IPS-NIHi7 (cell line): ENCODE measurements at regions not wholly inside any gene's neighbourhood (a gene's known extent, or its start where the extent isn't known, plus 50 kb on each side); places are given as distances from the start of the nearest gene placed in this dataset.

Source experiments
- DNase-seq: peaks from one replicate; pipeline ENCODE4 v3.0.0; 2012; ENCODE audit warnings: mixed read lengths; ENCODE audit errors: extremely low spot score

DNA sequence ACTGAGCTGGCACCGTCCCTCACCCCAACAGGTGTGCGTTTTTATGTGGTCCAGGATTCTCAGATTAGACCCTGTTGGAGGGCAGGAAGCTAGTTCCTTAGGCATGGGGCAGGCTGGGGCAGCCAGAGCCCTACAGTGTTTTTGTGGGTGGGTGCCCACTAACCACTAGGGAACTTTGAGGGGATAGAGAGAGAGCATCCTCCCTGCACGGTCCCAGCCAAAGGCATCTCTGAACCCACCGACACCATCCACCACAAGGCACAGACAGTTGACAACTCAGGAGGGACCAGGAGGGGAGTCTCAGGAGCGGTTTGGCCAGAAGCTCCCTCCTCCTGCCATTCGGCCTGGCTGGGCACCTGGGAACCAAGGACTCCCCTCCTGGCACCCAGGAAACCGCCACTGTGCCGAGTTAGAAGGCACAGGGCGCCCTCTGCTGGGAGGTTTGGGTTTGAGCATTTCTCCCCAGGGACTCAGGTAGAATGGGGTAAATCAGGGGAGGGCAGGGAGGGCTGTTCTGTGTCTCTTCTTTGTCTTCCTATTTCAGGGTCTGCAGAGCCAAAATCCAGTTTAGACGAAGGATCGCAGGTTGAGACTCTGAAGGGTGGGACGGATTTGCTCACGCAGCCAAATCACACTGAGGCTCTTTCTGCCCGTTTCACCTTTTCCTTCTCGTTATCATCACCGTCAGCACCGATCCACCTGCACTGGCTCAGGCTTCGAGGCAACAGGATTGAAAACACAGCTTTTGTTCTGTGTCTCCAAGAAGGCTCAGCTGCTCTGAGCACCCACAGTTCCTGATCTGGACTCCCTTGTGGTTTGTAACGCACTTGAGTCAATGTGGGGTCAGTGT, 84.8 kb upstream of the COL13A1 start:
- peak; percentile 90 for DNase-seq

DNA sequence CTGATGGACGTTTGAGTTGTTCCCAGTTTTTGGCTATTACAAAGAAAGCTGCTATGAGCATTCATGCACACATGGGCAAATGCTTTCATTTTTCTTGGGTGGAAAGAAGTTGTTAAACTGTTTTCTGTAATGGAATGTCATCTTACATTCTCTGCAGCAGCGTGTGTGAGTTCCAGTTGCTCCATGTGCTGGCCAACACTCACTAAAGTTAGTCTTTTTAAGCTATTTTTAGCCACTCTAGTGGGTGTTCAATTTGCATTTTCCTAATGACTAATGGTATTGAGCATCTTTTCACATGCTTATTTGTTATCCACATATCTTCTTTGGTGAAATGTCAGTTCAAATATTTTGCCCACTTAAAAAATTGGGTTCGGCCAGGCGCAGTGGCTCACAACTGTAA, 82.8 kb upstream of the COL13A1 start:
- no peak for DNase-seq

DNA sequence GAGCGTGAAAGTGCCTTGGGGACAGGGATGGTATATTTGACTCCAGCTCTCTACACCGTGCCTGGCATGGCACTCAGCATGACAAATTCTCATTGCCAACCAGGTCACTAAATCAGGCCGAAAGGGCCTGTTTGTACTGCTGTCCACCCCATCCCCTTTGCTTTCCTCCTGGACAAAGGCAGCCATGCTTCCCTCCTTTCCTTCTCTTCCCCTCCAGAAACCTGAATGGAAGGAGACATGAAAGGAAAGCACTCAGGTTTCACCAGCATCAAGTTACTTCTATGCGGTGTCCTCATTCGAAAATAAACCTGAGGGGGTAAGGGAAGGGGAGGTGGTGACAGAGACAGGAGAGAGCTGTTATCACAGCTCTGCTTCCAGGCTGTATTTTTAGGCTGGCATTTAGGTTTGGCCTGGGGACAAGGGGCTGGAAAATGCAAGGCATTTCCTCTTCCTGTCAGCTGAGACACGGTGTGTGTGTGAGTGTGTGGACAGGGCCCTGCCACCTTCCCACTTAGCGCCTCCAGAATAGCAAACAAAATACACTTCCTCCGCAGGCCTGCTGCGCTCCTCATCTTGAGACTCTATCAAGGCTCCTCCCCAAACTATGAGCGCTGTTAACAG, 79.9 kb upstream of the COL13A1 start:
- DNase-seq: peak; percentile 56

DNA sequence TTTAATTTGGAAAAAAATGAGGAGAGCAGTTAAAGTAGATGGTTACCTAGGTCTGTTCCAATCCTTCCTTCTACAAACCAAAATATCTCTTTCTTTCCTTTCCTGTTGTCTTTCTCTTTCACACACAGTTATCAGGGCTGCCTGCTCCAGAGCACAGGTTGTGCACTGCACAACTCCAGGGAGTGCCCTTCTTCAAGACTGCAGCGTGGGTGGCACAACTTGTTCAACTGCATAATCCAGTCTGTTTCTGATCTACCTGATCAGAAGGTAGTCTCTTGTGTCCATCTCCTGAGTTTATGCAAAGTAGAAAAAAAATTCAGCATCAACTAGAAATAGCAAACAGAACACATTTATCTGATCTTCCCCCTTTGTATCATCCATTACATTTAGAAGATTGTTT, 78.1 kb upstream of the COL13A1 start:
- DNase-seq: no peak

DNA sequence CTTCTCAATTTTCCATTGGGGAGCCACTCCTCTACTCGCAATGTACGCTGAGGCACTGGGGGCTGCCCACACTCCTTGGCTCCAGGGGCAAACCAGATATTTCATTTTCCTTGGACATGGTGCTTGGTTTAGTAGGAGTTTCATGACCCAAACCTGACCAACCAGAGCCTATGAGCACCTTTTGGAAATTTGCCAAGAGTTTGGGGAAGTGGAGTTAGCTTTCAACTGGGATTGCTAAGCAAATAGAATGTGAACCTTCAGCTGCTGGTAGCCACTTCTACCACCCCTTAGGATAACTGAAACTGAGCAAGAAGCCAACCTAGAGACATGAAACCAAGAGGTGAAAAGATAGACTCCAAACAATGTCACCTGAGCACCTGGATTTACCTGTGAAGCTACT, 74.9 kb upstream of the COL13A1 start:
- no peak for DNase-seq

DNA sequence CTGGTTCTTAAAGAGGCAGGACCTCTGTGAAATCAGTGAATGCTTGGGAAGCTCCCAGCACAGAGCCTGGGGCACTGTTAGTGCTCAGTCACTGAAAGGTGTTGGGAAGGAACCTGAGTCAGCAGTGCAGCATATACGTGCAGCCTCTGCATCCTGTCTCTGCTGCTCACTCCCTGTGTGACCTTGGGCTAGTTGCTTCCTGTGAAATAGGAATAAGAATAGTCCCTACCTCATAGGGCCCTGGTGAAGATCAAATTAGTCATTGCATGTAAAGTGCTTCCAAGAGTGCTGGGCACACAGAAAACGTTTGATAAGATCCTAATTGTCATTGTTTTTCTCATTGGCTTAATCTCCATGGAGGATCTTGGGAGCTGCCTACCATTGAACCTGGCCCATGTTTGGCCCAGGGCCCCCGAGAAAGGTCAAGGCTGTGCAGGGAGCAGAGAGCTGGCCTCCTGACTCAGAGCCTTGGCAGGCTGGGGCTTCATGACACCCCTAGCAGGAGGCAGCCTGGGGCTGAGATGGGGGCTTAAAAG, 73.3 kb upstream of the COL13A1 start:
- peak; percentile 62 for DNase-seq

DNA sequence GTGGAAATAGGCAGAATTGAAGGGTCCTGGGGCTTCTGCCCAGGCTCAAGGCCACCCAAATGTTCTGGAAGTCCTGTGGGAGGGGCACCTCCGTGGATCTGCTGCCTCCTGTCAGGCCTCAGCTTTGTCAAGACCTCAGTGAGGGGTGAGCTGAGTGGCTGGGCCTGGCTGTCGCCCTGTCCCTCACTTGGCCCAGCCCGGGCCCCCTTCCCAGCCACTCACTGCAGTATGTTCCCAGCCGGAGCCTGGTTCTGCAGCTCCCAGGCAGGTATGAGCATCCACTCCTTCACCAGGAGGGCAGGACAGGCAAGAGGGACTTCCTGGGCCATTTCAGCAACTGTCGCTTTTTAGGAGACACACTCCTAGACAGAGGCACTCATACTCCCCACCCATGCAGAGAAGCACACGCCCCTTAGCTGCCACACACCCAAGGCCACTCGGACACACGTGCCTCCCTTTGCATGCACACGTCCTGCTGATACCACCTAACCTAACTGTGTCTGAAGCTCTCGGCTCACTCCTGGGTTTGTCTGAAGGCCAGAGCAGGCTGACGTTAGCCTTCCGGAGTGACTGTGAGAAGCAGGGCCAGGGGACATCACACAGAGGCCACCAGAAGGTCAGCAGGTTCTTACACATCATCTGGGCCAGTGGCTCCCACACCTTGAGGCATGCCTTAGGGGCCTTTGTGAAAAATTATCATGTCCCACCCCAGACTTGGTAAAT, 72.2 kb upstream of the COL13A1 start:
- DNase-seq: no peak

DNA sequence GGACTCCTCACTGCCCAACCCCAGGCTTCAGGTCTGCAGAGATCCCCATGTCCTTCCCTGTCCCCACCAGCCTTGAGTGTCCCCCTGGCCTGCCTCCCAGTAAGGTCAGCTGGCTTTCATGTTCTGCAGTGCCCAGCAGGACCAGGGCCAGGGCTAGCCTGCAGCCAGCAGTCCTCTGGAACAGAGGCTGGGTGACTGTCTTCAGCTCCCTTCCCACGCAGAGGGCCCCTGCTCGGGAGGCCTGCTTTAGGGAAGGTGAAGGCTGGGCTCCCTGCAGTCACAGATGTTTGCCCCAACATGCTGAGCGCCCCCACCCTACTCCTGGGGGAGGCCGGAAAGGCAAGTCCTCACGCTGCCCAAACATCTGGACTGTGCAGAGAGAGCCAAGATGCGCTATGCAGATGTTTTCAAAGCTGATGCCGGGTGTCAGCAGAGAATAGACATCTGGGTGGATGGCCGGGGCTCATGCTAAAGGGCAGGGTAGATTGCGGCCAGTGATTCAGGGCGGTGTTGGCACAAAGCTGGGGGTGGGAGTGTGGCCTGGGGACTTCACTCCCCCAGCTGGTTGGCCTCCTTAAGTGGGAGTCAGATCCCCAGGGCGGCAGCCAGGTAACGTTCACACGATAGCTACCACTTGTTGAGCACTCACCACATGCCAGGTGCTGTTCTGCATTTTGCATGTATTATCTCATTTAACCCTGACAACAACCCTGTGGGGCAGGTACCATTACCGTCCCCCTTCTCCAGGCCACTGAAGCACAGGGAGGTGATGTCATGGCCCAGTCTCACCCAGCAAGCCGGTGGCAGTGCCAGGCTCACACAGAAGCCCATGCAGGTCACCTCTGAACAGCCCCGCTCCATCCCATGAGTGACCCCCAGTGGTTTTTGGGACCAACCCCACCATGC, 71.2 kb upstream of the COL13A1 start:
- DNase-seq: no peak

DNA sequence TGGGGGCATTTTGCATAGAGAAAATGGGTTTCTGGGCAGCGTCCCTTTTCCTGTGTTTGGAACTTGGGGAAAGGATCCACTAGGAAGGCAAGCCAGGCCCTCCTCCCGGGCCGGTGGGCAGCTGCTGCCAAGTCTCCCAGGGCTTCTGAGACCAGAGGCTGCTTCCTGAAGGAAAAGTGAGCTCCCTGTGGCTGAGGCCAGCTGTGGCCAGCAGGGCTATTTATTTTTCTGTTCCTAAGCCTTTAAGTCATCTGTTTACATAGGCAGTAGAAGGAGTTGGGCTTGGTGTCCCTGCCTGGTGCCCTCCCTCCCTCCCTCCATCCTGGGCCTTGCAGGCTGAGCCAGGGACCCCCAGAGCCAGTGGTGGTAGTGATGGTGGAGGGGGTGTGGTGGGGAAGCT, 70.5 kb upstream of the COL13A1 start:
- DNase-seq: no peak

DNA sequence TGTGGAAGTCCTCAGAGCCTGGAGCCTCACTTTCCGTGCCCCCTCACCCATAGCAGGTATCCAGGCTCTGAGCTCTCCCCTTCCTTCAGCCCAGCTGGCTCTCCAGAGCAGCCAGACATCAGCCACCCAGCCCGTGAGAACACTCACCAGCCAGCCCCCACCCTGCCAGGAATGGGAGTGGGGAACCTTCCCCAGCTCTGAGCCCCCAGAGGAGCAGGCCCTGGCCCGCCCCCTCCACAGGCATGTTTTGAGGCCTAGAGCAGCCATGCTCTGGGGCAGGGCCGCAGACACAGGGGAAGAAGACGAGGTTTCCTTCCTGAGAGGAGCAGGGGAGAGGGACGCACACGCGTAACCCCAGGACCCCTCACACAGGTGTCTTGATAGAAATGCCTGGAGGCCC, 70.0 kb upstream of the COL13A1 start:
- no peak for DNase-seq

DNA sequence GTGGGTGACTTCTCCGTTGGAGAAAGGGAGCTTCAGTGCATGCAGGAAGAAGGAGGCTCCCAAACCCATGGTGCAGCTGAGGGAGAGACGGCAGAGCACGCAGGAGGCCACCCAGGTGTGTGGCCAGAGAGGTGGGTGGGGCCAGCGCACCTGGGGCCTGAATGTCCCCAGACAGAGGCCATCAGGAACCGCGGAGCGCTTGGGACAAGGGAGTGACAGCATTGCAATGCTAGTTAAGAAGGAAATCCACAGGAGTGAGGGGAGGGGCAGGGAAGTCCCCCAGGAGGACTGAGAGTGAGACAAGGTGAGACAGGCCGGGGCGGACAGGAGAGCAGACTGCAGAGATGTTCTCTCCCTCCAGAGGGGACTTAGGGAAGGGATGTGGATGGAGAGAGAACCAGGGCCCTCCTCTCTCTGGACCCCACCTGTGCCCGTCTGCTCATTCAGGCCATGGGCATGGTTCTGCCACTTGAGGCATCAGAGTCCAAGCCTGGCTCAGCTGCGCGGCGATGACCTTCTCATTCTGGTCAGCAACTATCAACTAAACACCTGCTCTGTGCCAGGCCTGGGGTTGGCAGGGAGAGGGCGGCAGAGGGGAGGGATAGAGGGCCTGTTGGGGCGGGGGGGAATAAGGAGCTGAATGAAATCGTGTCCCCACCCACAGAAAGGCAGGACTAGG, 69.4 kb upstream of the COL13A1 start:
- no peak for DNase-seq

DNA sequence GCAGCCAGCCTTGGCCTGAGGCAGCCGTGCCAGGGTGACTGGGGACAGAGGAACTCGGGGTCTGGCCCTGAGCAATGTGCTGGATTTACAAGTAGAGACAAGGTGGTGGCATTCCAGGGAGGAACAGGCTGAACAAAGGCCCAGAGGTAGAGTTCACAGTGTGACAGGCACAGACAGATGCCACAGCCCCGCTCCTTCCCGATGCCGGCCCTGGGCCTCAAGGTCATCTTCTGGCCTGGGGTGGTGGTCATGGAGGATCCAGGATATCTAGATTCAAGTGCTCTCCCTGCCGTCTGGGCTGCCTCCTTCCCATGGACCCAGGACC, 68.9 kb upstream of the COL13A1 start:
- no peak for DNase-seq

DNA sequence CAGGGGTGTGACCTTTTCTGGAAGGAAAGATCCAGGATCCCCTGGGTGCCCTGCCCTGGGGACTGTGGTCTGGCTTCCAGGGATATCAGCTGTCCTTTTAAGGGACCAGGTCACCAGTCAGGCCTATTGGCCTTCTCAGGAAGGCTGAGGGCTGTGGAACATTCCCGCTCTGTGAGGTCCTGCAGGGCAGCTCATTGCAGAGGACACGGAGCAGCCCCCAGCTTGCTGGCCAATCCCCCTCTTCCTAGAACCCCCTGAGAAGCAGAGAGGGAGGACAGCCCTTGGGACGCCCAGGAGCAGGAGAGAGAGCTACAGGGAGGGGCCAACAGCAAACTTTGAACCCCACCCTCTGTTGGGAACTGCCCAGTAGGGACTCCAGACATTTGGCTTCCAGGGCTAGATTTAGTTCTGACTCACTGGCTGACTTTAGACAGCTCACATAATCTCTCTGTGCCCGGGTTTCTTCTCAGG, 67.9 kb upstream of the COL13A1 start:
- no peak for DNase-seq

DNA sequence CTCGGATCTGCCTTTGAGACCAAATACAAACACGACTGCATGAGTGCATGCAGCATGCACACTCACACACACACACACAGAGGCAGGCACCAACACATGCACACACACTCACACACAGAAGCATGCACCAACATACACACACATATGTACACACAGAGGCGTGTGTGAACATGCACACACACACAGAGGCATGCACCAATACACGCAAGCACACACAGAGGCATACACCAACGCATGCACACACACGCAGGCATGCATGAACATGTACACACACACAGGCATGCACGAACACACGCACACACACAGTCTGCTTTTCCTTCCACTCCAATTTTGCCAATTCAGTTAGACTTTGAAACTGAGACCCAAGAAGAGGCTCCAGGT, 67.3 kb upstream of the COL13A1 start:
- no peak for DNase-seq

DNA sequence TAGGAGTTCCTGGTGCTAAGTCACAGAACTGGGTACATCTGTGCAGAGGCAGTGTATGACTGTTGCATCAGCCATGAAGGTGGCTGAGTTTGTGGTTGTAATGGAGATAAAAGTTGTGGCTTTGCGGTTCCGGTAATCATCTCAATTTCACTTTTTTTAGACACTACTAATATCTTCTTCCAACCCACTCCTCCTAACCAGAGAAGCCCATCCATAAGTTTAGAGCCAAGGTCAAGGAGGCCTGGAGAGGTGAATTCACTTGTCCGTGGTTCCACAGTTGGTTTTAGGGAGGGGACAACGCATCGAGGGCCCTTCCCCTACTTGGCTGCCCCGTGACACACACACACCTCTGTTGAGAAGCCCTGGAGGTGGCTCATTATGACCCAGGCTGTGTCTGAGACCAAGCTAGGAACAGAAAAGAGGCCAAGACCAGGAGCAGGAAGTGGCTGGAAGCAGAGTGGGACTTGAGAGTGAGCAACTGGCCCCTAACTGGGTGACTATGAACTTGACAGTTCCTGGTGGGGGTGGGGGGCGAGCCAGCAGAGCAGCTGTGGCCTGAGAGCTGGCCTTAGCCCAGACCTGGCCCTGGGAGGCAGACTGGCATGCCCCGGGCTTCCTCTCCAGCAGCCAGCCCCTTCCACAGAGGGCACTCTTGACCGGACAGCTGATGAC, 66.8 kb upstream of the COL13A1 start:
- DNase-seq: no peak

DNA sequence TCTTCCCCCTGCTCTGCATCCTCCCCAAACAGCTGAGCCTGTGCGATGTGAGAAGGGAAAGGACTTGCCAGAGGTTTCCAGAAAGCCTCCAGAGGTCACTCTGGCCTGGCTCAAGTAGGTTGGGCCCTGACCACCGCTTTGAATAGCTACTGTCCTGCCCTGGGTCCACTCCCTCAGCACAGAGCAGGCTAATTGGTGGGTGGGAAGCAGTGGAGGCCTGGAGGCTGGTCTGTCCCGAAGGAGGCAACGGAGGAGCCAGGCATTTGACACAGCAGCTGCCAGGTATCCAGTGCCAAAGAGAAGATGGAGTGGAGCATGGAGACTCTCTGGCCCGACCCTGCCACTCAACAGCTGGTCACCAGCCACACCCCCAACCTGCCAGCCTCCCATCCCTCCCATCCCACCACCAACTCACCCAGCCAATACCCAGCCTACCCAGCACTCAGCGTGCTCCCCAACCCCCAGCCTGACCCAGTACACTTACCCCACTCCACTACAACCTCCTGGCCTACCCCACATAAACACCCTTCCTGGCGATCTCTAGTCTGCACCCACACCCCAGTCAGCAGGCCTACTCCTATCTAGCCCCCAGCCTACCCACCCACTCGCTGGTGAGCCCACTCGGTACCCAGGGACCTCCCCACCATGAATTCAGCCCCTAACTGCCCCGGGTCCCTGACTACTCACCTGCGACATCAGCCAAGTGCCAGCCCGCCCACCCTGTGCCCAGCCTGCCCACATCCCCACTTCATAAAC, 64.6 kb upstream of the COL13A1 start:
- no peak for DNase-seq

DNA sequence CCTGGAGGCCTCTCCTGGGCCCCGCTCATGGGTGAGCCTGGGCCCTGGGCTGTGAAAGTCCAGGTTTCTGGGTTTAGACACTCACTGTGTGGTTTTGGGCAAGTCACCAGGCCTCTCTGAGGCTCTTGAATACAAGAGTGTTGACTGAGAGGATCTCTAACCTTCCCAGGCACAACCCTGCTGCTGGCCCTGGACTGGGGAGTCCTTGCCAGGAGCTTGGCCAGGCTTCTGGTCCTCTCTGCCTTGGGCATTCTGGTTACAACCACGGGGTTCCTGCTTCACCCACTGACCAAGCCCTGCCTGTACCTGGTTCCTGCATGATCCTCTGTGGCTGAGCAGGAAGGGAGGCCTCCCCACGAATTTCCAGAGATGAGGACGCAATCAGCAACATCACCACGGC, 63.6 kb upstream of the COL13A1 start:
- no peak for DNase-seq

DNA sequence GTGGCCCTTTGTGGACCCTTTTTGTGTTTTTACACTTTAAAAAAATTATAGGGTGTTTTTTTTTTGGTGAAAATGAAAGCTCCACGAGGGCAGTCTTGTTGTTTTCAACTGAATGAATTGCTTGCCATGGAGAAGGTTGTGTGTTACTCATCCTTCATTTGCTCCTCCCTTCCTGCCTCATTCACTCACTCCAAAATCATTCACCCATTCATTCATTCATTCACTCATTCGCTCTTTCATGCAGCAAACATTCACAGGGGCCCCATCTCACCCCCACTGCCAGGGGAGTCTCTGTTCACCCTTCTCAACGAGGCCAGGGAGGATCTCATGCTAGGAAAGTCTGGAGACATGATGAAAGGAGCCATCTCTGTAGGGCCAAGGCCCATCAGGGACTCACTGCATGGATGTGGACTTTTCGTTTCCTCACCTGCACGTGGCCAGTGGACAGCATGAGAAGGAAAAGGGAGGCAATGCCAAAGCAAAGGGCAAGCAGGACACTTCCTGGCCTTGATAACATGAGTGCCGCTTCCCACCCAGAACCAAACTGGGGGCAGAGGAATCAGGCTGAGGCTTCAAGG, 62.8 kb upstream of the COL13A1 start:
- no peak for DNase-seq

DNA sequence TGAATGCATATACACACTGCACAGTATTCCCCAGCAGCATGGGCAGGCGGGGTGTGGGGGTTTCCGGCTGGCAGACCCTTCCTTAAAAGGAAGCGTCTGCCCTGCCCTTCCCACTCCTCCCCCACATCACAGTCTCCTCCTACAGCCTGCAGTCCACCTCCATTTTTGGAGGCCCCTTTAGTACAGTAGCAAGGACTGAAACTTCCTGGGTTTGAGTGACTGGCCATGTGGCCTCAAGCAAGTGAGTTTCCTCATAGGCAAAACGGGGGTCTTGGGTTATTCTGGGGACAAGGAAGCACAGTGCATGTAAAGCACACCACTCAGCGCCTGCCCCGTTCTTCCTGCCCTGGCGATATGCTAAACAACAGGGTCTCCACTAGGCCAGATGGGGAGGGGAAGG, 62.1 kb upstream of the COL13A1 start:
- no peak for DNase-seq
